OCI-M2 (cell line): ENCODE measurements at regions not wholly inside any gene's neighbourhood (a gene's known extent, or its start where the extent isn't known, plus 50 kb on each side); places are given as distances from the start of the nearest gene placed in this dataset.

ENCODE experiments used
- DNase-seq: peaks from one replicate; lab custom pipeline; 2025; ENCODE audit not compliant: unreplicated experiment; lab: John Stamatoyannopoulos, UW

DNA sequence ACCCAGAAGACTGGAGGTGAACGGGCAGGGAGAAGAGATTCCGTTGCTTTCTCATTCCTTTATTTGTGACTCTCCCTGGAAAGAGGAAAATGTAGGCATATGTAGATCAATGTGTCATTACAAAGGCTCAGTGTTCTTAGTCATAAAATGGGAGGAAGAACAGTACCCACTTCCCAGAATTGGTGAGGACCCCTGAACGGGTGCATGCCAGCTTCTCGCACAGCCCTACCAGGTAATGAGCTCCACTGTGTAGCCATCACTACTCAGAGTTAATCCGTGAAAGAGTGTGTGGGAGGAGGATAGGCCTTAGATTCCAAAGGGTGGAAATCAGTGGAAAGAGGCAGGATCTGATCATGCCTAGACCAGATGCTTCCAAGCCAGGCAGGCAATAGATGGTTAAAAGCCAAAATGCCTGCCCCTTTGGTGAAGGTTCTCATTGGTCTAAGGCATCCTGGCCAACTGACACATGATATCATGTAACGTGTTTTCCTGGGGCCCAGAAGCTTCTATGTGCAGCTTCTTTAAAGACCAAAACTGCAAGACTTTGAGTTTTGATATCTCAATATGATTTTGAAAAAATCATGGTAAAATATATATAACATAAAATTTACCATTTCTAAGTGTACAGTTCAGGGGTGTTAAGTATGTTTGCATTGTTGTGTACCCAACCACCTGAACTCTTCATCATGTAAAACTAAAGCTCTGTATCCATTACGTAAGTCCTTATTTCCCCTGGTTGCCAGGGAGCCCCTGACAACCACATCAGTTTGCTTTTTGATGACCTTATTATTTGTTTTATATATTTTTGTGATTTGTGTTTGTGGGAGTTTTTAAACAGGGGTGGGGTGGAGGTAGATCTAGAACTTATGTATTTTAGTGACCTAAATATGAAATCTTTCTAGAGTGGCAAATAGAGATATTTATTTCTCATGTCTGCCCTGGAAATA lies 402.2 kb upstream of the CFAP20DC start:
- no peak for DNase-seq

DNA sequence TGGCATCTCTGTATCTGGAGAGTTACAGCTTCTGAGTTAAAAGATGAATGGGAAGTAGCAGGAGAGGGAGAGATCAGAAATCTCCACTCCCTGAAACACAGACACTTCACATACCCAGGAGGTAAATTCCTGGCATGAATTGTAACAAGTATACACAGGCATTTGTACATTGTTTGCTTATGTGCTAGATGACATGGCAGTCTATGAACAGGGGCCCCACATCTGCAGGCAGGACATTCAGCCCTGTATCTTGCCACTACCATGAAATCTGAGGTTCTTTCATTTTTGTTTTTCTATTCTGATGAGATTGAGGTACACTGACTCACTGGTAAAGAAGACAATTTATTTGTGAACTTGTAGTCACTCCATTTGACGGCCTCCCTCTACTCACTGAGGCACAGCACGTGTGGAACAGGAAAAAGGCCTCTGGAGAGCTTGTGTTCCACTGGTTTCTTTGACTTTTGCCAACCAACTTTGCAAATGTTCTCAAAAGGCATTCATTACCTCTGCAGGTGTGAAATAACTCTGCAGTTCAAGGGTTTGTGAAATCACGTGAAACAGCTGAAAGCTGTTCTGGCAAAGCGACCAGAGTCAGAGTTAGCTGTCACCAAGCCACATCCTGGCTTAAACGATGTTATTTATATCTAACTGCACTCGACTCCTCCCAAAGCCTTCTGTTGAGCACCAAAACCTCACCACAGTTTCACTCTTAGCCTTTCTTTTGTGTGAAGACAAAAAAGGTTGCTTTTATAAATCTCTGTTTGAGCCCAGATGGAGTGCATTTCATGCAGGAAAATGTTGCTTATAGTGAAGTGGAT lies 401.3 kb upstream of the CFAP20DC start:
- DNase-seq: no peak

DNA sequence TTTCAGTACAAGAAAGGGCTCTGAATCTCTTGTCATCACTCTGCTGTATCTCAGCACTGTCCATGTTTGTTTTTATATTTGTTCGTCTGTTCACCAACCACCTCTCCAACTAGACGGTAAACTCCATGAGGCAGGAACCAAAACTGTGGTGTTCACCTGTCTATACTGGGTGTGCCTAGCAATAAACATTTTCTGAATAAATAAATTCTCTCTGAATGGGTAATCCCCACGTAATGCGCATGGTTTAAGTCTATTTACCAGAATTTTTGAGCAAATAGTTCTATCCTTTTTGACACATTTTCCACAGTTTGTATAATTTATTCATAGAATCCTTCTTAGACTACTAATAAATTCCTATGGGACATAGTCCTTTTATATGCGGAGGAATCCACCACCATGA lies 400.6 kb upstream of the CFAP20DC start:
- no peak for DNase-seq

DNA sequence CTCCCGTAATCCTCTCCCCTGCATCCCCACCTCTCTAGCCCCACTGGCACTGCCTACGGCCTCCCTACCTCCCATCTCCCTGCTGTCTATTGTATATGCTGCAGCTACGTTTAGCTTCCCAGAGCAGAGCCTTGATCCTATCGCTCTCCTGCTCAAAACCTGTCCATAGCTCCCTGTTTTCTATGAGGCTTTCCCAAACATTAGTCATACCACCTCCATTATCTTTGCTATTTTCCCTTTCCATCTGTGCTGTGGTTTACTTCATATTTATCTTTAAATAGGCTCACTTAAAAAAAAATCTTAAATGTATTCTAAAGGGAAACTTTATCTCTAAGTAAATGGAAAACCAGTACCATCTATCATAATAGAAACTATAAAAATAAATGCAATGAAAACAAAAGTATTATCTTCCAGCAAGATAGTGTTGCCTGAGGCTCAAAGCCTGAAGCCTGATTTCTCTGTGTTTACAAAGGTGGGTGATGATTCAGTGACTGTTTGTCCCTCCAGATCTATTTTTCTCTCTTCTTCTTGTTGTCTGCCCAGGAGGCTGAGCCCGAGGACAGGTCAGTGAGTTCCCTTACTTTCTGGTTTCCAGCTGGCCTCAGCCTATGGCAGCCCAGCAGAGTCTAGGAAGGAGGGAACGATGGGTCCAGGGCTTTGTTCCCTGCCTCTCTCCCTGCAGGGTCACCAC lies 397.1 kb upstream of the CFAP20DC start:
- DNase-seq: no peak

DNA sequence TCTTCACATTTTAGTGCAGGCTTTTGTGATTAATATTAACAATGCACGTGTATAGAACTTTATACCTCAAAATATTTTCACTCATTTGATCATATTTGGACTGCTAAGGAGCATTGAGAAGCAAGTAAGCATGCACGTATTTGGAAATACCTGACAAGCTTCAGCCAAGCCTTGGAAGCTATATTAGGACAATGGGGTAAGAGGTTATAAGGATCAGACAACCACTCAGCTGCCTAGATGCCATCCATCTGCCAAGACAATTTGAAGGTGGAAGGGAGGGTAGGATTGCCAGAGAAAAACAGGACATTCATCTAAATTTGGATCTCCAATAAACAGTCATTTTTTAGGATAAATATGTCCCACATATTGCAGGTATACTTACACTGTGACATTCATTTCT lies 394.9 kb upstream of the CFAP20DC start:
- no peak for DNase-seq

DNA sequence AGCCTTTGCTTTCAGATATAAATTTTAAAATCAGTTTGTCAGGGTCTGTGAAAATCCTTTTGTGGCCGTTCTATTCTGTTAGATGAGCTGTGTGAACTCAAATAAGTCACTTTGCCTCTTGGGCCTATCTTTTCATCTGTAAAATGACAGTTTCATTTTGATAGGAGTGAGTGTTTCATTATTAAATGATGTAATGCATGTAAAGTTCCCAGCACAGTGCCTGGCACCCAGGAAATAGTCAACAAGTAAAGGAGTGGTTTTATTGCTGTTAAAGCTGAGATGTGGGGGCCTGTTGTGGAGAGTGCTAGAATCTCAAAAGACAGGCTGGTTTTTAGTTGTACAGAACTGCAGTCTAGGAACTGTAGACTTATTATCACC lies 394.5 kb upstream of the CFAP20DC start:
- DNase-seq: no peak

DNA sequence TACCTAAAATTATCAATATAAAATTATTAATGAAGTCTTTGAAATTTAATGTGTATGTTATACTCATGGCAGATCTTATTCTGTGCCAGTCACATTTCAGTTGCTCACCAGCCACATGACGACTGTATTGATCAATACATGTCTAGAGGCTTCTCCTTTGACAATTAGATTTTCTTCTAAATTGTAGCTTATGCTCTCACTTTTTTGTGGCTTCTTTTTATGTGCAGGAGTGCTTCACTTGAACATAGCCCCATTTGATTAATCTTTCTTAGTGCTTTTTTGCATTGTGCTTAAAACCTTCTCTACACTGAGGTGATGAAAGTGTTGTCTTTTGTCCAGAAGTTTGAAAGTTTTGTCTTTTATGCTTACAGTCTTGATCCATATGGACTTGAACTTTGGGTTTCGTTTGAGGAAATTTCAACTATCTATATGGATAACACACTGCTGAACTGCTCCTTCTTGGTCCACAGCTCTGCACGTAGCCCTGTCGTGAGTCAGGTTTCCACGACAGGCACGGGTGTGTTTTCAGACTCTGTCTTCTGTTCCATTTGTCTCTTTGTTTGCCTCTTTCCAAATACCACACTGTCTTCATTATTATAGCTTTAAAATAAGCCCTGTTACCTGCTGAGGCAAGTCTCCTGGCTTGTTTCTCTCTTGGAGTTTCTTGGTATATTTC lies 393.9 kb upstream of the CFAP20DC start:
- no peak for DNase-seq

DNA sequence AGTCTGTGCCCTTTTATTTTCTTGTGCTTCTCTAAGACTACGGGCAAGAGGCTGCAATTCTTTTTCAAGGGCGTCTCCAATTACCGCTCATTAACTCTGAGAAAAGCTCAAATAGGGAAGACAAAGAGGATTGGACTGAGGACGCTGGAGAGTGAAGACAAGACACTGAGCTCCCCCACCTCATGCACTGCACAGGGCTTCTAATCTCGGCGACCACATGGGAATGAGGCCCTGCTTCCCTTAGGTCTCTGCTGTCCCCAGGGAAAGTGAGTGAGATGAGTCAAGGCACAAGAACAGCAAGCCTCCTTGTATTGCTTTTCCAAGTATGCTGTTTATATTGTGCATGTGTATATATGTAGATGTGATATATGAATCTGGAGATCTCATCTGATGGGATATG lies 392.2 kb upstream of the CFAP20DC start:
- no peak for DNase-seq

DNA sequence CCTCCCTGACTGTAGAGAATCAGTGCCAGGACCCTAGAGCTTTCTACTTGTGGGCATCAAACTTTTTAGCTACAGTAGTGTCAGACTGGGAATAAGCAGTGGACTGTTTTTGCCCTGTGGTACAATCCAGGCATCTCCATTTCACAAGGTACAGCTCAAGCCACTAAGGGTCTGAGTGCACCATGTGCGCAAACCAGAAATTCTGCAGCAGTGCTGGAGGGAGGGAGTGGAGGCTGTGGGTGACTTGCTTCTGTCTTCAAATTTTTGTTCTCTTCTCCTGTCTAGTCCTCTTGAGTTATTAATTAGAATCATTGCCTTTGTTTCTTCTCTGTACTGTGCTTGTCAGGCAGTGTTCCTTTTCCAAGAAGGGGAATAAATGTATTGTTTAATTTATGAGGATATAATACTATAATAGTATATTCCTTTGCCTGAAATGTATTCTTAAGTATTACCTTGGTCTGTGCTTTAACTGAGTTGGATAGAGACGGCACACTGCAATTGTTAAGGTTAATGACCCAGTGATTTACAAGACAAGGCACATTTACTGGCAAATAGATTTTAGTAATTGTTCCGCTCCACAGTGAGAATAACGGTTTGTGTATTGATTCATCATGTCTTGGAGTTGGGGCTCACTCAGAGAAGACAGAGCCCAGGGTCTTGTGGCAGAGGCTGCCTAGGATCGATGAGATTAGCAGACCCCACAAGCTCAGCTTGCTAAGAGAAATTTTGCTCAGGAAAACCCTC lies 390.6 kb upstream of the CFAP20DC start:
- DNase-seq: no peak

DNA sequence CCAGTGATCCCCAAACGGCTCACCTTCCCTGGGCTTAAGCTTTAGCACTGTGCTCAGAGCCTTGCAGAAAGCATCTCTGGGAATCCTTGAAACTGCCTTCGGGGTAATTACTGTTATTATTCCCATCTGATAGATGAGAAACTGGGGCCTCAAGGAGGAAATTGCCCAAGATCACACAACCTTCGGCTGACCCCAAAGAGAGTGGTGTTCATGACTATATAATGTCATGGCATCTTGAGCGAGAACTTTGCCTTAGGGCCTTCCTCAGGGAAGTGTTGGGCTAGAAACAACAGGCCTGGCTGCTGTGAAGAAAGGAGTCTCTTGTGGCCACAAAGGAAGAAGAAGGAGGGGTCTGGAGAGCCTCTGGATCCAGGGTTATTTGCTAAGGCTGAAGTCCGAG lies 388.7 kb upstream of the CFAP20DC start:
- DNase-seq: no peak

DNA sequence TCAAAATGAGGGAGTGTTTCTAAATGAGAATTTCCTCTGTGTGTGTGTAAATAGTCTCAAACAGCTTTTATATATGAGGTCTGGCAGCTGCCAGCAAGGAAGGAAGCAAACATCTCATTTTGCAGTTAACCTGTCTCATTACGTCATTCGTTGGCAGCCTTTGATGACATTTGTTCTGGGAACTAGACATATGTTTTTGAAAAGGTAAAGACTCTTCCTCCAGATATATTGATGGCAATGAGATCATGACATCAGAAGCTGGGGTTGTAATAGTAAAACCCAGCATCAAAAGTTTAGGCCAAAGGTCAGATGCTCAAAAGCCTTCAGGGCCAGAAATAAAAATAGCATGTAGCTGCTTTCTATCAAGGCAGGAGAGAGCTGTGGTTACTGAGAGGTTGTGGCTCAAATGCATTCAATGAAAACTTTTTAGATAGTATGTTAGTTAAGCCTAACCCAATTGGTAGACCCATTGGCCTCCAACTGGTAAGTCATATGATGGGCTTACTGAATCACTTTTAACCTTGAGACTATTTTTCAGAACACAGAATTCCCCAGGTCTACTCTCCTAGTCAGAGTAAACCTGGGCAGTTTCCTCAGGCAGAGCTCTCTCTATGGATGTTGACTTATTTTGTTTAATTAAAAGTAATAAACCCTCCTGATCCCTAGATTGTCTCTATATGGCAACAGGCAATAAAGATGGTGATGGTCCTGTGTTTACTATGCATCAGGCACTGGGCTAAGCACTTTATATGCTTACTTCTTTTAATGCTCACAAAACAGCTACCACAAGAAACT lies 386.5 kb upstream of the CFAP20DC start:
- no peak for DNase-seq

DNA sequence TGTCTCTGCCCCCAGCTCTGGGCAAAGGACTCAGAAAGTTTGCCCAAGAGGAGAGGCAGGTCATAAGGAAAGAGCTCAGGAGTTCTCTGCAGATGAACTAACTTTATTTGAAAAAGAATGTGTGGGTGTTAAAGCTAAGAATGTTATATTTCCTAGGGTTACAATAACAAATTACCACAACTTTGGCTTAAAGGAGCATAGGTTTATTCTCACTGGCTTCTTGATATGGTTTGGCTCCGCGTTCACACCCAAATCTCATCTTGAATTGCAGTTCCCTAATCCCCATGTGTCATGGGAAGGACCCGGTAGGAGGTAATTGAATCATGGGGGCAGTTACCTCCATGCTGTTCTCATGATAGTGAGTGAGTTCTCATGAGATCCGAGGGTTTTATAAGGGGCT lies 383.7 kb upstream of the CFAP20DC start:
- no peak for DNase-seq

DNA sequence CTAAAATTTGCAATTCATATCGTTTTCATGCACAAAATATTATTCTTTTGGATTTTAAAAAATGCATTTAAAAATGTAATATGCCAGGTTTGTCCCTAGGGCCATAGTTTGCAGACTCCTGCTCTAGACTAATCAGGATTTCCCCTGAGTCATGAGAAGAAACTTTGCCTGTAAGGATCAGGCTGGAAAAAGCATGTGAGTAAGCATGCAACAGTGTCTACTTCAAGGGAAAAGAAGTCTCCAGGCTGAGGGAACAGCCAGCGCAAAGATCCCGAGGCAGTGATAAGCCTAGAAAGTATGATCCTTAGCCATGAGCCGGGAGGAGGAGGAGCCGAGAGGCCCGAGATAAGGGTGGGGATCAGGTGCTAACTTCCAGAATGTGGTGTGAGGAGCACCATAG lies 382.8 kb upstream of the CFAP20DC start:
- no peak for DNase-seq

DNA sequence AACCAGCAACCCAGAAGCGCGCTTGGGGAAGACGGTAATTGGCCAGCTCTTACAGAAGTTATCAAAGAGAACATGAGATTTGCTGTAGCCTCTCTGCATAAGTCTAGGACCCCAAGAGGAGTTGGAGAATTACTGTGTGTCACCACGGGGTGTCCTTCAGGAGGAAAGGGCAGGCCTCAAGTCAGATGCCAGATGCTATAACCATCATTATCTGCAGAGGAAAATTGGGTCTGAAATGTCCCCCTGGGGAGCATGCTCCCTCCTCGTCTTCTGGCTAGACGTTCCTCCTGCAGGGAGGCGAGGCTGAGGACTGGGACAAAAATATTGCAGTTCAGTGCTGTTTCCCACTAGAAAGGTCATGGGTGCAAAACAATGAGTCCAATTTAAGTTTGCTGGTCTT lies 380.5 kb upstream of the CFAP20DC start:
- no peak for DNase-seq

DNA sequence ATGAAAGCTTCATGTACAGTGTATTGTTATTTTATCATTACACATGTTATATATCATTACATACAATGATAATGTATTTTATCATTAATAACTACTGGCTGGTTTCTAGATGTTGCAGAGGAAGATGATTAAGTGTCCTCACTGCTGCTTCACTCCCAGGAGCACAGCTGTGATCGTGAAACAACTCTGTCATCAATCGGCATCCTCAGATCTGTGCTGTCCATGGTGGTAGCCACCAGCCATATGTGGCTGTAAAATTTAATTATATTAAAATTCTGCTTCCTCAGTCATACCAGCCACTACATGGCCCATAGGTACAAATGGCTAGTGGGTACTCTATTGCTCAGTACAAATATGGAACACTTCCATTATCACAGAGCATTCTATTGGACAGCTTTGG lies 379.4 kb upstream of the CFAP20DC start:
- DNase-seq: no peak

DNA sequence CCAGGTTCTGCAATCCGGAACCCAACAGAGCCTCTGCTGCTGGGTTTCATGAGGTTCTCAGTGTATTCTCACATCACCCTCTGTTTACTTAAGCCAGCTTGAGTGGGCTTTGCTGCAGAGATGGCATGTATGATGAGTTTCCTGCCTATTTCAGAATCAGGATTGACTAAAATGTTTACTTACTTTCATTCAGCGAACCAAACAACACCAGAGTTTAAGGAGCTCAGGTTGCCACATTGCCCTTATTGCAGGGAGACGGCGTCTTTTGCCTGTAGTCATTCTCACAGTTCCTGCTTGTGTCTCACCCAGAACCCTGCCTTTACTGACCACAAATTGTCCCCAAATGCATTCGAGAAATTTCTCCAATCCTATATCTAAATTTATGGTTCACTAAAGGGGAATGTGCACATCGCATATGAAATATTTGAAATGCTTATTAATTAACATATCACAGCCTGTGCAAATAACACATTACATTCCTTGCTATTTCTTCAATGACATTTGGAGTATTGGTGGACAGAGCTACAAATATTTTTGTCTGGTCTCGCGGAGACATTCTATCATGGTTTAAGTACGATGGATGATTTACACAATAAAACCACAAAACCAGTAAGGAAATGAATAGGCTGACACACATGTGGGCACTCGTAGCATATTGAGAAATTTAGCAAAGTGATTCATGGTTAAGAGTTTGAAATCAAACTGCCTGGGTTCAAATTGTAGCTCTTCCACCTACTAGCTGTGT lies 377.2 kb upstream of the CFAP20DC start:
- no peak for DNase-seq

DNA sequence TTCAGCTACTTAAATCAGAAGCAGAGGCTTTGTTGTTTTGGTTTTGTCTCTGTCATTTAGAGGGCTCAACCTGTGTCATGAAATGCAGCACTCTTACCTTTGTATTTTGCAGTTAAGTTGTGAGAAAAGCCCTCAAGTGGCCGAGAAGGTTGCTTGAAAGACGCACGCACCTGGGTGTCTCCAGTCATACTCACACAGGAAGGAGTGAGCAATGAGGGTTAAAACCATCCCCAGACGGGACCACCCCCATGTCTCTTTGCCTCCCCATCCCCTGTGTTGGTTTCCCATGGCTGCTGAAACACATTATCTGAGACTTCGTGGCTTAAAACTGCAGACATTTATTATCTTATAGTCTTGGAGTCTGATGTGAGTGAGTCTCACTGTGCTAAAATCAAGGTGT lies 376.1 kb upstream of the CFAP20DC start:
- no peak for DNase-seq

DNA sequence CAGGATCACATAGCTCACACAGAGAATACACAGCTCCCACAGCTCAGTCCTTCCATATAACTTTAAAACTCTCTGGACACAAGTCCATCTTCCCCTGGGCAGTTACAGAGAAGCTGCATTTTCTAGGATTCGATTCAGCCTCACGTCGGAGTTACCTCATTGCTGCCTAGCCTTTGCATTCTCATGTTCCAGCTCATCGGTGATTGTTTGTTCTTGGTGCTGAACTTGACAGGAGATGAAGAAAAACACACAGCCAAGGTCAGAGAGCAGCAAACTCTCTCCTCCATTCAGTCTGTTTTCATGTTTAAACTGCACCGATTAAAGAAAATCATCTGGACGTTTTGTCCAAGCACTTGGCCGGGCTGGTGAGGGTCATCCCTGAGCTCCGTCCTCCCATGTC lies 375.5 kb upstream of the CFAP20DC start:
- DNase-seq: no peak
